Chondrocyte (in vitro differentiated cells): ENCODE measurements at regions not wholly inside any gene's neighbourhood (a gene's known extent, or its start where the extent isn't known, plus 50 kb on each side); places are given as distances from the start of the nearest gene placed in this dataset.

Experiments used
- DNase-seq: peaks from one replicate; pipeline ENCODE4 v3.0.0; 2021; ENCODE audit warnings: mixed read lengths, low spot score
- H3K27ac Mint-ChIP-seq: one replicate; pipeline ENCODE4 v1.8.0; 2021; ENCODE audit warnings: mild to moderate bottlenecking, moderate library complexity, mixed read lengths; ENCODE audit not compliant: unreplicated experiment
- H3K27me3 Mint-ChIP-seq: 2 replicates; pipeline ENCODE4 v1.8.0; 2021; ENCODE audit warnings: low read depth, mixed read lengths
- H3K36me3 Mint-ChIP-seq: 2 replicates; pipeline ENCODE4 v1.8.0; 2021; ENCODE audit warnings: low read depth, mixed read lengths
- H3K4me1 Mint-ChIP-seq: 2 replicates; pipeline ENCODE4 v1.8.0; 2021; ENCODE audit warnings: low read depth, mild to moderate bottlenecking, mixed read lengths
- H3K4me3 Mint-ChIP-seq: one replicate; pipeline ENCODE4 v1.8.0; 2021; ENCODE audit warnings: mild to moderate bottlenecking, moderate library complexity, mixed read lengths; ENCODE audit not compliant: unreplicated experiment
- H3K9me3 Mint-ChIP-seq: 2 replicates; pipeline ENCODE4 v1.8.0; 2021; ENCODE audit warnings: low read depth, mixed read lengths
- CTCF ChIP-seq: fragments of 200-600 bp; sonication (generic); IDR thresholded peaks from 2 replicates; pipeline ENCODE4 v1.5.0; 2021; ENCODE audit warnings: antibody characterized with exemption, mild to moderate bottlenecking, moderate library complexity

GRCh38 chr1:195933835-195934234 is 674.4 kb downstream of the KCNT2 start:
- no peak overlapping the region for H3K4me3 Mint-ChIP-seq

GRCh38 chr1:195915826-195916225 is 692.4 kb downstream of the KCNT2 start:
- Mint-ChIP-seq H3K4me3 (no peak overlapping the region), H3K36me3 (peaks cover 2% of the 10 kb centered on the region), H3K4me1 (no peaks in the 10 kb centered on the region), H3K27ac (no peak overlapping the region), H3K27me3 (no peaks in the 10 kb centered on the region), H3K9me3 (peaks cover 11% of the 10 kb centered on the region)
- TF ChIP-seq CTCF: no peak
- no peak for DNase-seq

More at GRCh38 chr1:195933835-195934234, 674.4 kb downstream of the KCNT2 start:
- no peaks in the 10 kb centered on the region for H3K4me1 Mint-ChIP-seq
- no peak overlapping the region for H3K27ac Mint-ChIP-seq
- H3K27me3 Mint-ChIP-seq: no peaks in the 10 kb centered on the region
- peaks cover 1% of the 10 kb centered on the region for H3K36me3 Mint-ChIP-seq
- no peak for DNase-seq
- peaks cover 5% of the 10 kb centered on the region for H3K9me3 Mint-ChIP-seq
- no peak for TF ChIP-seq CTCF

GRCh38 chr1:195909061-195909460 is 699.2 kb downstream of the KCNT2 start:
- peaks cover 5% of the 10 kb centered on the region for H3K4me1 Mint-ChIP-seq
- TF ChIP-seq CTCF: no peak
- no peak overlapping the region for H3K4me3 Mint-ChIP-seq
- H3K27ac Mint-ChIP-seq: no peak overlapping the region
- no peaks in the 10 kb centered on the region for H3K36me3 Mint-ChIP-seq
- no peaks in the 10 kb centered on the region for H3K27me3 Mint-ChIP-seq
- no peak for DNase-seq
- no peaks in the 10 kb centered on the region for H3K9me3 Mint-ChIP-seq

- peaks cover 5% of the 10 kb centered on the region for H3K4me1 Mint-ChIP-seq
- no peak for DNase-seq
- H3K27me3 Mint-ChIP-seq: no peaks in the 10 kb centered on the region
- no peaks in the 10 kb centered on the region for H3K36me3 Mint-ChIP-seq
- no peaks in the 10 kb centered on the region for H3K9me3 Mint-ChIP-seq
- no peak overlapping the region for H3K27ac Mint-ChIP-seq
- no peak overlapping the region for H3K4me3 Mint-ChIP-seq
- TF ChIP-seq CTCF: no peak
Measured at GRCh38 chr1:195908121-195908520, 700.1 kb downstream of the KCNT2 start.

GRCh38 chr1:195903203-195903602 is 705.0 kb downstream of the KCNT2 start:
- TF ChIP-seq CTCF: no peak
- Mint-ChIP-seq H3K4me1 (peaks cover 19% of the 10 kb centered on the region), H3K4me3 (no peak overlapping the region), H3K36me3 (no peaks in the 10 kb centered on the region), H3K27ac (no peak overlapping the region), H3K9me3 (no peaks in the 10 kb centered on the region), H3K27me3 (no peaks in the 10 kb centered on the region)
- DNase-seq: no peak
